Astrocyte of the spinal cord (primary cell): ENCODE measurements at regions not wholly inside any gene's neighbourhood (a gene's known extent, or its start where the extent isn't known, plus 50 kb on each side); places are given as distances from the start of the nearest gene placed in this dataset.

Experiments used
- DNase-seq: peaks from one replicate; pipeline ENCODE4 v3.0.0; 2011; ENCODE audit warnings: low read depth, low spot score
- H3K4me3 ChIP-seq: 2 replicates; pipeline ENCODE4 v1.5.1; 2011; ENCODE audit warnings: low read depth, mild to moderate bottlenecking, low read length, moderate library complexity
- CTCF ChIP-seq: IDR thresholded peaks from 2 replicates; pipeline ENCODE4 v1.5.1; 2012; ENCODE audit warnings: low read depth, mild to moderate bottlenecking, low read length, inconsistent platforms
- in situ Hi-C: cut with HindIII; loops from 2 replicates; pipeline ENCODE4 v1.10.0; 2017; ENCODE audit warnings: low sequenced_read_pairs

- DNase-seq = no peak
- in situ Hi-C loops = no loop called here
- no peak for TF ChIP-seq CTCF
- H3K4me3 ChIP-seq = no peak overlapping the region
These were observed 515.2 kb upstream of the RGS18 start for GRCh38 chr1:191643060-191643459.

DNA sequence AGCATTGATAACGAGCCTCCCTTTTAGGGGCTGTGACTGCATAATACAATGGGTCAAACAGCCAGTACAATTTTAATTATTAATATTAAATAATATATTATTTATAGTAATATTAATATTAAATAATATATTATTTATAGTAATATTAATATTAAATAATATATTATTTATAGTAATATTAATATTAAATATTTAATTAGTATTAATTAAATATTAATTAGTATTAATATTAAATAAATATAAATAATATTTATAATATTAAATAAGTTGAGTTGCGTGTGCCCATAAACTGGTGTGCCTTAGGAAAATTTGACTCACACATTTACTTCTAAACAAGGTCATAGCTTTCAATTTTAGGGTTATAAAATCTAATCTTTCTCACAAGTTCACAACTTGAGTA is 509.3 kb upstream of the RGS18 start:
- no peak overlapping the region for H3K4me3 ChIP-seq
- no peak for TF ChIP-seq CTCF
- DNase-seq = no peak
- in situ Hi-C loops = no loop called here

- TF ChIP-seq CTCF = no peak
- no peak overlapping the region for H3K4me3 ChIP-seq
- no peak for DNase-seq
- in situ Hi-C loops = no loop called here
These were observed 496.2 kb upstream of the RGS18 start for GRCh38 chr1:191662051-191662450.

GRCh38 chr1:191662746-191663145 is 495.5 kb upstream of the RGS18 start:
- no peak for TF ChIP-seq CTCF
- no peak overlapping the region for H3K4me3 ChIP-seq
- DNase-seq = no peak
- in situ Hi-C loops = no loop called here

DNA sequence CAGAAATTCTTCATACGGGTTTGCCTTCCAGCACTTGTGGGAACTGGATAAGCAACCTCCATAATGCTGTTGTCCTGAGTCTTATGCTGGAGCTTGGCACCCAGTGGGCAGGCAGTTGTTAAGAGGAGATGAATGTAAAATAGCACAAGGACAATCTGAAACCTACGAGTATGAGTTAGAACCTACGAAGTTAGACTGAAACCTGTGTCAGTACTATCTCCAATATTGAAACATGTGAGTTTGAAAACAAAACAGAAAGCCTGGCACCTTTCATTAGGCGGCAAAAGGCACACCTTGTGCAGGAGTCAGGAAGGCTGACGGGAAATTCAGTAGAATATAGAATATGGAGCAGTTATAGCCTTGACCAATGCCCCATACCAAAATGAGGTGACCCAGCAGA is 489.7 kb upstream of the RGS18 start:
- no peak for TF ChIP-seq CTCF
- in situ Hi-C loops = no loop called here
- DNase-seq = no peak
- no peak overlapping the region for H3K4me3 ChIP-seq

GRCh38 chr1:191669629-191670028 is 488.6 kb upstream of the RGS18 start:
- H3K4me3 ChIP-seq = no peak overlapping the region
- peak; percentile 40 for DNase-seq
- in situ Hi-C loops = no loop called here
- TF ChIP-seq CTCF = no peak

- peak; percentile 67 for DNase-seq
- no peak overlapping the region for H3K4me3 ChIP-seq
- in situ Hi-C loops = no loop called here
- no peak for TF ChIP-seq CTCF
These were observed 487.0 kb upstream of the RGS18 start for GRCh38 chr1:191671236-191671635.
